ENCODE measurements at regions not wholly inside any gene's neighbourhood (a gene's known extent, or its start where the extent isn't known, plus 50 kb on each side); places are given as distances from the start of the nearest gene placed in this dataset.

DNA sequence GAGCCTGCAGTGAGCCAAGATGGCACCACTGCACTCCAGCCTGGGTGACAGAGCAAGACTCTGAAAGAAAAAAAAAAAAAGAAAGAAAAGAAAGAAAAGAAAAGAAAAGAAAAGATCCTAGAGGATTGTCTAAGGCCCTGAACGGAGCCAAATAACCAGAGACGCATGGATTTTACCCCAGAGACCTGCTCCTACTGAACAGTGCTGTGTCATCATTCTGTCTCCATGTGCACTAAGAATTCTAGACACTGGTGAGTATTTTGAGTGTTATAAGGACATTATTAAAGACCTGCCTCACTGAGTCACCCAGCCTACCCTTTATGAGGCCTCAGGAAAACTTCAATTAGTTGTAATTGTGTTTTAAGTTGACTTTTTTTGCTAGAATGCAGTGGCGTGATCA, 61.9 kb upstream of the RIOK3 start:
- DNase-seq, result no peak

DNA sequence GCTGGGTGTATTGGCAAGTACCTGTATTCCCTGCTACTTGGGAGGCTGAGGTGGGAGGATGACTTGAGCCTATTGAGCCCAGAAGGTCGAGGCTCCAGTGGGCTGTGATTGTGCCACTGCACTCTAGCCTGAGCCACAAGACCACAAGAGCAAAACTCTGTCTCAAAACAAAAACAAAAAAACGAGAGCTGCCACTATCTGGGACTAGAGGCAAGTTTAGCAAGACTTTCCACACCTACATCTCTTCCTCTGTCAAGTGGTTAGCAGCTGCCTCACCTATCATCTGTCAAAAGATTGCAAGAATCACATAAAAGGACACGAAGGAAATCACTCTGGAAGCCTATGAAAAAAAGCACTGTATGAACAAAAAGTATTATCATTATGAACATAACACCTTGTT, 55.2 kb upstream of the RIOK3 start:
- no peak for DNase-seq

DNA sequence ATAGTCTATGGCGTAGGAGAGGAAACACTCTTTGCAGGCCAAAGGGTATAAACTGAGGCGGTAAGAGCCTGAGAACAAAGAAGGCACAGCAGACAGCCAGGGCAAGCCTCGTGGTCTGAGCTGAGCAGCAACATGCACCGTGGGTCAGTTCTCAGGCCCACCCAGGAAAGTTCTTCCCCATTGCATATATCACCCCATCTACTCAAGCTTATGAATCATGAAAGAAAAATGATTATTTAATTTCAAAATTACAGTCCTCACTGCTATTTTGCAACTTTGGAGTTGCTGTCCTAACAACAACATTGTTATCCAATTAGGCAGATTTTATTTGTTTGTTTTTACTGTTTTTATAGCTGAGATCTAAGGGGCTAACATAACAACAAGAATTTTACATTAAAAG, 54.7 kb upstream of the RIOK3 start:
- no peak for DNase-seq

DNA sequence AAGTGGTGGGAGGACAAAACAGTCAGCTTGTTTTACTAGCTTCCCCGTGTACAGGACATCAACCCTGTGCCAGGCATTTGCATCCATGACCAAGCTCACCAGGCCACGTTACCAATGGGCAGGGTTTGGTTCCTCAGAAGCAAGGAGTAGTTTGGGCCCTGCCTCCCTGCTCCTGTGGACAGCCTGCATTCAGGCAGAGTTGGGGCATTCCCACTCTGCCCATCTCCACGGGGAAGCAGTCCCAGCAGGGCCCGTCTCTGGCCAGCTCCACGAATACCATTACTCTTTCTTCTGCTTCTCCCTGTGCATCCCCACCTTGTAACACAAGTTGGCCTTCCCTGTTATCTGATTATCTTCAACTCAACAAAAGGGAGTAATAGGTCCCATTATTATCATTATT, 54.0 kb upstream of the RIOK3 start:
- no peak for DNase-seq

DNA sequence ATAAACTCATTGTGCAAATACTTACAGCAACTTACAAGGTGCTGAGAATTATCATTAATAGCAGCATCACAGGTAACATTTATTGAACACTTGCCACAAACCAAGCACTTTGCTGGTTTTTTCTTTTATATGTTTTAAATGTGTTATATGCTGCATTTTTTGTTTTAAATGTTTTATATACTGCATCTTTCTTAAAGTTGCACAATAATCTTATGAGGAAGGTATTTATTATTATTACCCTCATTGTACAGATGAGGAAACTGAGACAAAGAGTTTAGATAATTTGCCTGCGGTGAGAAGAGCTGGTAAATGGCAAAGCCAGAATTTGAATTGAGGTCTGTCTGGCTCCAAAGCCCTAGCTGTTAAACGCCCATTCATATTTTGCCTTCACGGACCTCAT, 52.2 kb upstream of the RIOK3 start:
- no peak for DNase-seq

DNA sequence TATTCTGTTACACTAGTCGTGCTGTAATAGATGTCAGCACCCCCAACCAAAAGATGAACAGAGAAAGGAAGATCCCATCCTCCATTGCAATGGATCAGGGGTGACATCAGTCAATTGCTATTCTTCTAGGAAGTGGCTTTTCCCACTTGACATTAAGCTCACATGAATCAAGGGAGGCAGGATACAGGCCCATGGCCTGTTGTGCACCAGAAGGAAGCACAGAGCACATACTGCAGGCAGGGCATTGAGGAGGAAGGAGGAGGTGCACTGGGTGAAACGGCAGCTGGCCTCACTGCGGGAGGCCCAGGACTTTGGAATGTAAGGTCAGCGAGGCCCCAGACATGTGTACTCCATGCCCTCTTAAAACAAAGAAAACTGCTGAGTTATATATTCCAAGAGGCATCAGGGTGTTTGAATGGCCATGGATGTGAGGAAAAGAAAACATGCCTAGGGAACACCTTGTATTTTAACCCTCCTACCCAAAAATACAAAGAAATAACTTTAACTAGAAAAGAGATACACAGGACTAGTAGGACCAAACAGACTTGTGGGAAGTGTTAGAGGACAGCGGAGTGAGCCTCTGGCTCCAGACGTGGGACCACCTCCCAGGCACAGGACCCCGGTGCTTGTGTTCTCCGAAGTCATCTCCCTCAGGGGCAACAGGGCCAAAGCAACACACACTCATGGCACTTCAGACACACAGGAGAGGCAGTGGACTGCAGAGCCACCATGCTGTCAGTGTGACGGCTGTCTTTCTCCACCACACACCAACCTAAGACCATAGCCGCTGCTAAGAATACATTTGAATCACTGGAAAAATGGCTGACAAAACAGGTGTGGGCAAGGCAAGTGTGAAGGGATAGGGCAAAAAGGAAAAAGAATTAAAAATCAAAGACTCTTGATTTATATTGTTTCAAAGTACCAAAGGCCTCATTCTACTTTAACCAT, 51.4 kb upstream of the RIOK3 start:
- no peak for DNase-seq
